GM20000 (cell line): ENCODE measurements at regions not wholly inside any gene's neighbourhood (a gene's known extent, or its start where the extent isn't known, plus 50 kb on each side); places are given as distances from the start of the nearest gene placed in this dataset.

Experiments used
- DNase-seq: peaks from one replicate; pipeline ENCODE4 v3.0.0; 2012; ENCODE audit warnings: low spot score
- CTCF ChIP-seq: IDR thresholded peaks from 2 replicates; pipeline ENCODE4 v1.5.1; 2012; ENCODE audit warnings: mild to moderate bottlenecking, control low read depth; ENCODE audit errors: extremely low read depth, missing control alignments

GRCh38 chr5:116898917-116899316 lies 324.3 kb upstream of the SEMA6A start:
- no peak for TF ChIP-seq CTCF
- no peak for DNase-seq

GRCh38 chr5:116897291-116897690 lies 322.7 kb upstream of the SEMA6A start:
- no peak for DNase-seq
- no peak for TF ChIP-seq CTCF

GRCh38 chr5:116896001-116896400 lies 321.4 kb upstream of the SEMA6A start:
- TF ChIP-seq CTCF = no peak
- no peak for DNase-seq

DNA sequence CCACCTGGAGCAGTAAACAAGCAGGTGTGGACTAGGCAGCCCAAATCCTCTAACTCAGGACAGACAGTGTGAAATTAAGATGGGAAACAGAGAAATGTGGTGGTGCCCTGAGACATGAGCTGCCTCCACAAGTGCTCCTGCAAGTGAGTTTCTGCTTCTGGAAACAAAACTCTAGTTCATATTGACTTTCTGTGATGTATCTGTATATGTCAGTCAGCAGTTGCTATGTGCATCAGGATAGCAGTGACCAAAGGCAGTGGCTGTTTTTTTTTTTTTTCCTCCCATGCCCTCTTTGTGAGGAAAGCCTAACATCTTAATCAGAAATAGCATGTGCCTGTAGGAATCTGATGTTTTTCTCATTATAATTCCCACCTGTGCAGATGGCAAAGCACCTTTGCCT lies 318.4 kb upstream of the SEMA6A start:
- no peak for TF ChIP-seq CTCF
- no peak for DNase-seq

GRCh38 chr5:116887104-116887503 lies 312.5 kb upstream of the SEMA6A start:
- no peak for DNase-seq
- no peak for TF ChIP-seq CTCF

- TF ChIP-seq CTCF = no peak
- DNase-seq = no peak
Measured at GRCh38 chr5:116885825-116886224, 311.2 kb upstream of the SEMA6A start.

DNA sequence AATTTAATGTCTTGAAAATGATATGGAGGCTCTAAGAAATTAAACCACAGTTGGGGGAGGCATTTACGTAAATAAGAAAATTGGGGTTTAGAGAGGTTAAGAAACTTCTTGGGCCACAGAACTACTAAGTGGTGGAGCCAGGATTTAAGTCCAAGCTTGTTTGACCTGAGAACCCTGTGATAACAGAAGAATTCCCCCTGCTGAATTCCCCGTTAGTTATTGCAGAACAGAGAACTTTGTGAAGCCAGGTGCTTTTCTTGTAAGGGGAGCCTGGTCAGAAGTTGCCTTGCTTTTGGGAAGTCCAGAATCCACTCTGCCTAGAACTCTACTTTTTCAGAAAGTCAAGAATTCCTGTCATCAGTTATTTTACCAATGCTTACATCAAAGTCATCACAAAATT lies 309.3 kb upstream of the SEMA6A start:
- TF ChIP-seq CTCF = no peak
- no peak for DNase-seq
